ENCODE measurements at regions not wholly inside any gene's neighbourhood (a gene's known extent, or its start where the extent isn't known, plus 50 kb on each side); places are given as distances from the start of the nearest gene placed in this dataset.

- TF ChIP-seq CTCF (IDR thresholded peaks at IDR 0.05) (no peak), POLR2AphosphoS5 (IDR thresholded peaks at IDR 0.05; ENCODE audit: low read depth, low read length) (no peak)
Observed at GRCh38 chr4:8922481-8922880, 50.8 kb upstream of the HMX1 start.

All from Panc1 (cell line).